Body of pancreas (tissue), 4 donors: ENCODE measurements at regions not wholly inside any gene's neighbourhood (a gene's known extent, or its start where the extent isn't known, plus 50 kb on each side); places are given as distances from the start of the nearest gene placed in this dataset.

Experiments used
- POLR2A ChIP-seq, 3 donors: fragments of 450-650 bp; IDR thresholded peaks; one replicate each; pipeline ENCODE4 v1.6.1; 2016; ENCODE audit warnings: antibody characterized with exemption in 3 of 3, mild to moderate bottlenecking in 2 of 3
- TF ChIP-seq, protein P1 (sequence below), 7 experiments: fragments of 450-650 bp in 4 of 7; fragments of 200-600 bp in 3 of 7; sonication (generic) in 3 of 7; IDR thresholded peaks; one replicate each; pipeline ENCODE4 v1.5.1; 2016 to 2019; ENCODE audit warnings: antibody characterized with exemption in 7 of 7

DNA sequence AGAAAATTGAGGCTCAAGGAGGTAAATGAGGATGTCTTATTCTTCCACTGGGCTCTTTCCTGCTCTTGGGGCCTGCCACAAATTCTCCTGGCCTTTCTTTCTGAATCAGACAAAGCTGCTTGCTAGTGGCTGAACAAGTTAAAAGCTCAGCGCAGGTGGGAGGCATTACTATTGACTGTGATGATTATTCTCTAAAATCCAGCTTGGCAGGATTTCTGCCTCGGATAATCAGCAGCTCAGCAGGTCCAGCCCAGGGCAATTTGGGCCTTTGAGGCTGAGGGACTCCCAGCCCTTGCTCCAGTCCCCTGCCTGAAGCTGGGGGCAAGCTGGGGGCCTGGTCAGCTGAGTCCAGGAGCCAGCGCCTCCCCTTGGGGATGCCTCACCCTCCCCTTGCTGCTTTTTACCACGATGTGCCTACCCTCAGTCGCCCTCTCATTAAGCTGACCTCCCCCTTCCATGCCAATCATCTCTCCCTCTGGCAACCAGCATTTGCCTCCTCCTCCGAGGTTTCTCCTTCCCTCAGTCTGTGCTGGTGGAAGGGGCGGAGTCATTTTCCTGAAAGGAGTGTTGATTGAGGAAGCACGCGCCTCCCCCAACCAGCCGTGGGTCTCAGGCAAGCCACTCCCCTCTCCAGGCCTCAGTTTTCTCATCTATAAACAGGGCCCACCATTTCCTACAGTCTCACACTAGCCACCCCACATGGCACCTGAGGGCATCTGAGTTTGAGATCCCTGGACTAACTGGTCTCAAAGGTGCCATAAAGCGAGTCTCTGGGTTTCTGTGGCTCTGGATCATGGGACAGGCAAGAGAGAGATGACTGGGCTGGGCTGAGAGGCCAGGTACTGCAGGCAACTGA is 60.6 kb upstream of the PRDM11 start:
- TF ChIP-seq, protein P1, sequence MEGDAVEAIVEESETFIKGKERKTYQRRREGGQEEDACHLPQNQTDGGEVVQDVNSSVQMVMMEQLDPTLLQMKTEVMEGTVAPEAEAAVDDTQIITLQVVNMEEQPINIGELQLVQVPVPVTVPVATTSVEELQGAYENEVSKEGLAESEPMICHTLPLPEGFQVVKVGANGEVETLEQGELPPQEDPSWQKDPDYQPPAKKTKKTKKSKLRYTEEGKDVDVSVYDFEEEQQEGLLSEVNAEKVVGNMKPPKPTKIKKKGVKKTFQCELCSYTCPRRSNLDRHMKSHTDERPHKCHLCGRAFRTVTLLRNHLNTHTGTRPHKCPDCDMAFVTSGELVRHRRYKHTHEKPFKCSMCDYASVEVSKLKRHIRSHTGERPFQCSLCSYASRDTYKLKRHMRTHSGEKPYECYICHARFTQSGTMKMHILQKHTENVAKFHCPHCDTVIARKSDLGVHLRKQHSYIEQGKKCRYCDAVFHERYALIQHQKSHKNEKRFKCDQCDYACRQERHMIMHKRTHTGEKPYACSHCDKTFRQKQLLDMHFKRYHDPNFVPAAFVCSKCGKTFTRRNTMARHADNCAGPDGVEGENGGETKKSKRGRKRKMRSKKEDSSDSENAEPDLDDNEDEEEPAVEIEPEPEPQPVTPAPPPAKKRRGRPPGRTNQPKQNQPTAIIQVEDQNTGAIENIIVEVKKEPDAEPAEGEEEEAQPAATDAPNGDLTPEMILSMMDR (IDR thresholded peaks at IDR 0.05), result no peak
- TF ChIP-seq POLR2A (IDR thresholded peaks at IDR 0.05), result no peak
